ENCODE measurements at regions not wholly inside any gene's neighbourhood (a gene's known extent, or its start where the extent isn't known, plus 50 kb on each side); places are given as distances from the start of the nearest gene placed in this dataset.

DNA sequence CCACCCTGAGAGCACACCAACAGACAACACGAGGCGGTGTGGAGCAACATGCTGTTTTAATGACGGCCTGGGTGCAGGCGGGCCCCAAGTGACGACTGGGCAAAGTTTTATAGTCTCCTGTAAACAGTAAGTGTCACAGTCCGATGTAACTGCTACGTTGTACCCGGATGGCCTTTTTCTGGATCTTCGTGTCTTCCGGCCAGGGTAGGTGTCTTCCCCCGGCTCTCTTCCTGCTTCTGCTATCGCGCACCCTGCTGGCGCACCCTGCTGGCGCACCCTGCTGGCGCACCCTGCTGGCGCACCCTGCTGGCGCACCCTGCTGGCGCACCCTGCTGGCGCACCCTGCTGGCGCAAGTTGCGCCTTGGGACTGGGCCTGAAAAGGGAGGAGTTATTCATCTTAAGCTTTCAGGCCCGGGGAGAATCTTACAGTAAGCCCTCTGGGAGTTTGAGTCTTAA is 143.0 kb upstream of the TARS1 start:
- TF ChIP-seq CTCF (IDR thresholded peaks at IDR 0.05) (no peak), POLR2A (IDR thresholded peaks at IDR 0.05) (no peak)

All from ovary (tissue), 3 donors.